ENCODE measurements at regions not wholly inside any gene's neighbourhood (a gene's known extent, or its start where the extent isn't known, plus 50 kb on each side); places are given as distances from the start of the nearest gene placed in this dataset.

DNA sequence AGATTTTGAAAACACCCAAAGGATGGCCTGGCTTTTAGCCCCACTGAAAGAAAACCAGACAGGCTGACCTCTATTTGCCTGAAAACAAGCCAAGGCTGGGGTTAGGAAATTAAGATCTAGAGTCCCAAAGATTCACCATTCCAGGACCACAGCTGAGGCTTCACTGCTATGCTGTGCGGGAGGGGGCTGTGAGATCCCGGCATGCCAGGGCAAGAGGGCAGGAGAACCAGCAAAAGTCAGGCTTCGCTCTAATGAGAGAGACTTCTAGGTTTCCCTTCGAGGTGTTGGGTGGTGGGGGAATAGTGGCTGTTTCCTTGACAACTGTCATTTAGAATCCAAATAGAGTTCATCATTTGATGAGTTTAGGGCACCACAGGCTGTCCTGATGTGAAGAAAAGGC lies 152.9 kb upstream of the NFIB start:
- DNase-seq (ENCODE audit: low read depth) = no peak

DNA sequence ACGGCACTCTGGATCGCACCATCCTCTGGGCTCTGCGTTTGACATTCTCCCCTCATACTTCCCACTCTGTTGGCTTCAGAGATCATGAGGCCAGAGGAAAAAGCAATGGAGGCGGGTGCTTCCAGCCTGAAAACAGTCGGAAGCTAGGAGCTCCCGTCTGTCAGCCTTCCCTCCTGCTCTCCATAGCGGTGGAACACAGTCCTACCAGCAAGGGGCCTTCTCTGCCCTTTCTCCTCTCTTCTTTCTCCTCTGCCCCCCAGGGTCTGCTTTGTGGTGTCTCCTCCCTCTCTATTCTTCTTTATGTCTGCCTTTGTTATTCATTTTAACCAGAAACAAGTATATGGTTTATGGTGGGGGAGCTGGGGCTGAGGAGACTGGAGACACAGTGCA lies 152.5 kb upstream of the NFIB start:
- no peak for DNase-seq (ENCODE audit: low read depth)

DNA sequence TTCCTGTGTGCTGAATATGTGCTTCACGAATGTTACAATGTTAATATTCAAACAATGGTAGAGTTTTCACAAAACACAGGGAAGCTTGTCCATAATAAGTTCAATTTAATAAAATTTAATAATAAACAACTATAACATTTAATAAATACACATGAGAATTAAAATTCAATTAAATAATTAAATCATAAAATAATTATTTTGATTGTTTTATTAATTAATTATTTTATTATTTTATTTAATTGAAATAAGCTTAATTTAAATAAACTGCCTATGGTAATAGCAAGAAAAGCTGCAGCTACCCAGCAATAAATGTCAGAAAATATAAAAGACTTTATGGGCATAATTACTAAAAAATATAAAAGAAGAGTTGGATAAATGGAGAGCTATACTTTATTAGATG lies 149.0 kb upstream of the NFIB start:
- DNase-seq (ENCODE audit: low read depth) = no peak

DNA sequence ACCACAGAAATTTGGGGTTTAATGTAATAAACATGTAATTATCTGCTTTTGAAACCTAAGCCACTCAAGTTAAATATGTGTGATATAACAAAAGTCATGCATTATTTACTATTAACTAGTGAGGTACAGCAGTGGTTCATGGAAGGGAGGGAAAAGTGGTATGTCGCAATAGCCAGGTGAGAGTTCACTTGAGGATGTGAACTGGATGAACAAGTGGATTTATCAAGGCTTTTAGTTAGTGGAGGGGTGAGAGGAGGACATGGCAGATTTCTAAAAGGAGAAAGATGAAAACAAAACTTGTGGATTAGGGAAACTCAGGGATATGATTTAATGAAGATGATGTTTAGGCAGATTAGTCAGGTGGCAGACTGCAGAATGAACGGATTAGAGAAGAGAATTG lies 141.3 kb upstream of the NFIB start:
- no peak for DNase-seq (ENCODE audit: low read depth)

DNA sequence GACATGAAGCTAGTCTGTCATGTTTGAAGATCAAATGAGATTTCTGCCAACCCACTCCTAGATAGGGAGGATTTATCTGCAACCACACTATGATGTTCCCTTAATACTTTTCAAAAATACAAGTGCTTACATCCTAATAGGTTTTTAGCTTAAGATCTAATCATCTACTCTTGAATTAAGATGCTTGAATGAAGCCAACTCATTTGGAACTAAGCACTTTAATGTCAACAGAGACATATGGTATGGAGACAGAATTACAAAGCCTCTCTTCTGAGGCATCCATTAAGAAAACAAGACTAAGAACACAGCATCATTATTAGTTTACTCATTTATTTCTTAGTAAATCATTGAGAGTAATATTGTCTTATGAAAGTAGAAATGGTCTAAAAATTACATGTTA lies 139.3 kb upstream of the NFIB start:
- DNase-seq (ENCODE audit: low read depth) = no peak

DNA sequence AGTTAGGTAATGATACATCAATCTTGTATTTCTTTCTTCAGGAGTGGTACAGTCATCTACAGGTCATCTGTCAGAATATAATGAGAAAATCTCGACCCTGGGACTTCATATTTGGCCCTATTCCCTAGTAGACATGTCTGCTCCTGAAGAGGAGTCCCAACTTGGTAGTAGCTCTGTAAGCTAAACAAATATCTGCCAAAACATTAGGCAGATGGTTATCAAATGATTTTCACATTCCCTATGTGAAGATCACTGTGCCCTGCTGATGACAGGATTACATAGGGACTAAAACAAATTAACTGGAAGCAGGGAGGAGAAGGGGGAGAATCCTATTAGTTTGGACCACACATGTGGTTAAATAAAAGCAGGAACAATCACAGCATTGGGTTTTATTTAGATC lies 138.6 kb upstream of the NFIB start:
- DNase-seq (ENCODE audit: low read depth) = no peak

DNA sequence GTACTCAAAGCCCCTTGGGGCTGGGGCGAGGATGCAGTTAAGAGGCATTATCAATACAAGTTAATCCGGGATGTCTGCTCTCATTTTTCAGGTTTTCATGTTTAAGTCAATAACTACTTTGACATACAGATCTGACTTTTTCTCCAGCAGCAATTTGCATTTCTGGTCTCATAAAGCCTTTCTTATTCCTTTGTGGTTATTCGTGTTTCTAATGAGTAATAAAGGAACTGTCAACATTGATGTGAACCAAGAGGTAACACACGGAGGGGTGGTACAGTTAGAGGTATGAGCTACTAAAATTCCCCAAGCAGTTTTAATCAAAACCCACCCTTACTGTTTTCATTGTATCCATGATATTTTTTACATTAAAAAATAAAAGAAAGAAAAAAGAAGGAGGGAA lies 138.0 kb upstream of the NFIB start:
- no peak for DNase-seq (ENCODE audit: low read depth)

DNA sequence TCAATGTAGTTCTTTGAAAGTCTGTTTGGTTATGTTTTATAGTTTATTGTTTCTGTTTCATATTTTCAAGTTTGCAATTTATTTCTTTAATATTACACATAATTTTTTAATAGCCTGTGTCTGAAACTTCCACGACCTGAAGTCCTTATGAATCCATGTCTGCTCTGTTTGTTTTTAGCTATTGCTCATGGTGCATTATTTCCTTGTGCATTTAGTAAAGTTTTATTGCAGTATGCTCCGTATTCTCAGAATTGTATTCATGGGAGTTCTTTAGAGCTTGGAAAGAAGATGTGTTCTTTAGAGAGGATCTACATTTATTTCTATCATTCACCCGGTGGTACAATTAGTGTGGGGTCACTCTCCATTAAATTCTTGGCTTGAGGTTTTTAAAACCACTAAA lies 133.2 kb upstream of the NFIB start:
- no peak for DNase-seq (ENCODE audit: low read depth)

DNA sequence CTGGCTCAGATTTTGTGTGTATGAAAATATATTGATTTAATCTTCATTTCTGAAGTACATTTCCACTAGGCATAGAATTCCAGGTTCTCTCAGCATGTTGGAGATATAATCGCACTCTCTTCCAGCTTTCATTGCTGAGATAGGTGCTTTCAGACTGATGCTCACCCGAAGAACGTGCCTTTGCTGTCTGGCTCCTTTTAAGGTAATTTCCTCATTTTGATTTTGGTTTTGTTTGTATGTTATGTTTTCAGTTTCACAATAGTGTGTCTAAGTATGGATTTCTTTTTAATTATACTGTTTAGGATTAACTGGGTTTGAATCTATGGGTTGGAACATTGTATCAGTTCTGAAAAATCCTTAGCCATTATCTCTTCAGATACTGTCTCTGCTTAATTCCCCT lies 132.0 kb upstream of the NFIB start:
- no peak for DNase-seq (ENCODE audit: low read depth)

DNA sequence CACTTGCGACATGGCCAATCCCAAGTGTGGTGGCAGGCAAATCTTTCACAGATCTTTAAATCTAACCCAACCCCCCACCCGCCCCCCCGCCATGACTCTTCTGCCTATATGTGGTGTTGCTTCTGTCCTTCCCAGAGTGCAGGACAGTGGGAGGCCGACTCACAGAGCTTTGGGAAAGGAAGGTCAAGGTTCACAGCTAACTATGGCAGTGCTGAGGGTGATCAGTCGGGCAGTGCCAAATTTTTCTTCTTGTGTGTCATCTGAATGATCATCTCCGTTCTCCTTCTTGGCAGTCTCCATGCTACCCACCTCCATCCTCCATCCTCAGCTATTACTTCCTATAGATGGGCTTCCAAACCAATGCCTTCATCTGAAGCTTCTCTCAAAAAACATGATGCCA lies 129.0 kb upstream of the NFIB start:
- no peak for DNase-seq (ENCODE audit: low read depth)

DNA sequence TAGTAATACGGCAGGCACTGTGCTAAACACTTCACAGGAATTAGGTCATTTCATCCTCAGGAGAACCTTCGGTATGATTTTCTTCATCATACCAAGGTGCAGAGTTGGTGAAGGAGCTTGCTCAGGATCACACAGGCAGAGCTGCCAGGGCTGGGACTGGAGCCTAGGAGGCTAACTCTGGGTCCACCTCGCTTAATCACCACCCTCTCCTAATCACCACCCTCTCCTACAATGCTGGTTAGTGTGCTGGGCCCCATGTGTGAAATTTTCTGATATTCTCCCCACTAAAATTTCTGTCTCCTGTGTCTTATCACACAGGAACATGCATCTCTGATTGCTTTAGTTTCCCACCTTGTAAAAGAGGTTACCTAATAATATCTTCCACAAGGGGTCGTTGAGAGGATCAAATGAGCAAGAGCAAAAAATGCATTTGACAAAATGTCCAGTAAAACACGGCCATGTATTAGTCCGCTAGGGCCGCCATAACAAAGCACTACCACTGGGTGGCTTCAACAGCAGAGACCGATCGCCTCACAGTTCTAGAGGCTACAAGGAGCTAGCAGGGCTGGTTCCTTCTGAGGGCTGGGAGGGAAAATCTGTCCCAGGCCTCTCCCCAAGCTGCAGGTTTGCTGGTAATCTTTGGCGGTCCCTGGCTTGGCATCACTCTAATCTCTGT lies 128.2 kb upstream of the NFIB start:
- no peak for DNase-seq (ENCODE audit: low read depth)

DNA sequence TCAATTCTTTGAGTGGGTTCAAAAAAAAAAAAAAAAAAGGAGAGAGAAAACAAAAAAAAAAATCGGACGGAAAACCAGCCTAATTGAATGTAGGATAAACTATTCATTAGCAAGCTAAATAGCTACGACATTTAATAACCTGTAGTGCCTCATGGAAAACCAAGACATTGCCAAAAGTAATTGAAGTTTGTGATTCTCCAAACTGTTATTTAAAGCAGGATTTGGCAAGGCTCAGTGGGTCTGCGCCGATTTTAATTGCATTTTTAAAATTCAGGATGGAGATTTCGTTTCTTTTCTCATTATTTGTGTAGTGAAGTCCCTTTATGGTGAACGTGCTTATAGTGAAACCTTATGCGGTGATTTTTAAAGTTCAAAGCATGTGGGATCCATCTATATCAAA lies 127.2 kb upstream of the NFIB start:
- DNase-seq (ENCODE audit: low read depth) = no peak

DNA sequence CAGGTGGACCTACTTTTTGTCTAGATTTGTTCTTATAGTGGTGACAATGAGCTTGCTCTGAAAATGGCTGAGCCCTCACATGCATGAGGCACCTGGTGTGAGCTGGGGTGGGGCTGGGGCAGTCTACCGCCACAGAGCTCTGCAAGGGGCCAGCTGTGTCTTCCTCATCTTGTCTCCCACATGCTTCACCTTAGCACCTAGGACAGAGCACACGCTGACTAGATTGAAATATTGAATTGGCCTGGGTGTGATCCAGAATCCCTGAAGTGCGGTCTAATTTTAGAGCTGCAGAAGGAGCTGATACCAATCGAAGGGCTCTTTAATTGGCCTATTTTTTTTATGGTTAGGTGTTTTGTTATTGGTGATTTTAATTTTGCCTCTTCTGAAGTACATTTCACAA lies 126.1 kb upstream of the NFIB start:
- no peak for DNase-seq (ENCODE audit: low read depth)

DNA sequence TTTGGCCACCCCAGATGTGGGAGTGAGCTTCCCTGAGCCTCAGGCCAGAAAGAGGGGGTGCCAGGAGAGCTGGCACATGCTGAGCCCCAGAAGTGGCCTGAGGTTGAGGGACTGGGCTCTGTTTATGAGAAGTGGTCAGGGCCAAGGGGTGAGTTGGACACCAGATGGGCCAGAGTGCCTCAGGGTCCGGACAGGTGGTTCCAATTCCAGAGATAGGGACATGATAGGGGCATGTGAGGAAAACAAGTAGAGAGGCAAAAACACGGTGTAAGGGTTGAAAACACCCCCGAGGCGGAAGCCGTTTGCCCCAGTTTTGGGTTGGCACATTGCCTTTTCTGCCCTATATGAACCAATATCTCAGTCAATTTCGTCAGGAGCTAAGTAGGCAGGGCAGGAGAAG lies 125.6 kb upstream of the NFIB start:
- no peak for DNase-seq (ENCODE audit: low read depth)

DNA sequence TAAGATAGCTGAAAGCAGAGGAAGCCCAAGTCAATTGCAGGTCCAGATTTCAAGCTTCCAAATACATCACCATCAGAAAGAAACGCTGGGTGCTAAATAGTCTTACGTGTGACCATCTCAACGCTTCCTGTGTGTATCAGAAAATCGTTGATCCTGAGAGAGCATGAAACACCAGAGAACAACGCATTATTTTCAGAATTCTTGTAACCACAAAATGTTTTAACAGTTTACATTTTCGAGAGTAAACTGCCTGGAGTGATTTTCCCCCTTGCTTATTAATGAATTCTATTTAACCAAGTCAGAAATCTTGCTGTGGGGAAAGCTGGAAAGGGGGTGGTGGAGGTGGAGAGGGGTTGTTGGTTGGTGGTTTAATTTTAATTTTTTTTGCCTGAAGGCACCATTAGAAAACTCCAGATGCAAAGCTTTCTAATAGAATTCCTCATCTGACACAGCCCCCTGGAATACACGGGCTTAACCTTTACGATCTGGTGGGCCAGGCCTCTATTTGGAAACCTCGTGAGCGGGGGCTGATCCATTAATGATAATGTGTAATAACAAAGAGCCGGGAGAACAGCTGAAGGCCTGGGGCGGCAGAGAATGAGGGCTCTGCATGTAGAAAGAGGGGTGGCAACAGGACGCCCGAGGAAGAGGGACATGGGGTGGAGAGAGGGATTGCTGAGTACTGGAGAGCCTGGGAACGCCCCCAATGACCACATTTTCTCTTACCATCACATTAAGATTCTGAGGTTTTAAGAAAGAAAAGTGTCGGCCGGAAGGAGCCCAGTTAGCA lies 124.5 kb upstream of the NFIB start:
- no peak for DNase-seq (ENCODE audit: low read depth)

DNA sequence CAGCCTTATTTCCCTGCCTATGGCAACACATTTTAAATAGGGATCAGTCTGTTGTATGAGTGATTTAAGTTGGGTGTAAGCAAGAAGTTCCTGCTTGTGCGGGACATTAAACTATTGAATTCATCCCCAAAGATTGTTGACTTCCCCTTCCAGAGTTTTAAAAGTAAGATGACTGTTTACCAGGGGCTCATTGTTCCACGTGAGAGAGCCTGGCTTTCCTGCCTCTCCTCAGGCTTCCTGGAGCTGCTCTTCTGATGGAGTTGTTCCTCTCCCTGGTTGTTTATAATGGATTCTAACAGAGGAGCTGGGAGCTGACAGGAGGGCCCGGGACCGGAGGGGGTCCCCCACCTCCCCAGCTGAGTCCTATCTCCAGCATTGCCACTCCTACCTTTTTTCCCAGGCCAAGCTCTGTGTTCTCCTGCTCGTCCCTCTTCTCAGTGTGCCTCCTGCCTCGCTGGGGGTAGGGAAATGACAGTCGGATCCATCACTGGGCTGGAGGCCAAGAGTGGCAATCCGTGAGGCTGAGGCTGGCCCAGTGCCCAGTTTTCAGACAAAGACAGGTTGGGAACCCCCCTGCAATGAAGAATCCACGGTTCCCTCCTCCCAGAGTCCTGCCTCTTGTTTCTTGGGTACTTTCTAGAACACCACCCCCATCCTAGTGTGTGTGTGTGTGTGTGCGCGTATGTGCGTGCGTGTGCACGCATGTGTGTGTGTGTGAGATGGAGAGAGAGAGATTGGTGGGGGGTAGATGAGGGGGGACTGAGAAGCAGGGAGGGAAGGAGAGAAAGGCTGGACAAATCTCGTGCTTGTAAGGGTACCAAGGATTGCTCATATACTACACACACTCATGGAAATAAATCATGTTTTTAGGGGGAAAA lies 123.7 kb upstream of the NFIB start:
- DNase-seq (ENCODE audit: low read depth) = no peak

DNA sequence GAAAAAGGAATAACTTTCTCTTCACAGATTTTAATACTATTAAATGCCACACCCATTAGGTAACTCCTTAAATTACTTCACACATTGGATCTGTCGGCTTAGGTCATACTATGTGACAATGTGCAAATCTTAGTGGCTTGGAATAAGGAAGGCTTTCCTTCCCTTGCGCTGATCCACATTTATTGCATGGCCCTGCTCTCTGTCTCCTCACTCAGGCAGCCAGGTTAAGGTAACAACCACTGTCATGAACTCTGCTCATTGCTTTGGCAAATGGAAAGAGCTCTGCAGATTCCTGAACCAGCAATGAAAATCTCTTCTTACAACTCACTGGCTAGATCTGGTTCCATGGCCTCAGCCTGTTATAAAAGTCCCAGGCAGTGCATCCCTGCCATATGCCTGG lies 121.9 kb upstream of the NFIB start:
- DNase-seq (ENCODE audit: low read depth) = no peak

DNA sequence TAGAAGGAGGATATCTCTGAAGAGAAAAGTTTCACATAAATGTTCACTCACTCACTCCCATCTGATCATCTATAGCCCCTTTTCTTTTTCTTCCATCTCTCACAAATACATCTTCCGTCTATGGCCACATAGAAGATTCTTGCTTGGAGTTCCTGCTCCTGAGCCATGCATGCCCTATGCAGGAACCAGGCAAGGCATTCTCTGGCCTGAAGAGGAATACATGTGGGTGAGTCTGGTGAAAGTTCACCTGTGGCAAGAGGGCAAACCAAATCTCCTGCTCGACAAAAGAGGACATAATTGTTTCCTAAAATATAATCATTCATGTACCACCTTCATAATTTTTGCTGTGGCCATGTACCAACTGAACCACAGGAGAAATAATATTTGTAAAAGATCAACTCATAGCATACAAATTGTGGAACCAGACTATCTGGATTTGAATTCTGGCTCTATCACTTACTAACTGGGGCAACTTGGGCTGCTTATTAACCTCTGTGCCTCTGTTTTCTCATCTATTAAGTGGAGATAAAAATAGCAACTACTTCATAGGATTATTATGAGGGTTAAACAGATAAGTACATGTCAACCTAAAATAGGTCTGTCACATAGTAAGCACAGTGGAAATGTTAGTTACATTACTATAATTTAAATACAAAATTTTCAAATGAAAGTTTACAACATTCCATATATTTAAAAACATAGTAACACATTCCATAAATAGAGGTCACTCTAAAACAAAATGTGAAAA lies 121.2 kb upstream of the NFIB start:
- DNase-seq (ENCODE audit: low read depth) = no peak

DNA sequence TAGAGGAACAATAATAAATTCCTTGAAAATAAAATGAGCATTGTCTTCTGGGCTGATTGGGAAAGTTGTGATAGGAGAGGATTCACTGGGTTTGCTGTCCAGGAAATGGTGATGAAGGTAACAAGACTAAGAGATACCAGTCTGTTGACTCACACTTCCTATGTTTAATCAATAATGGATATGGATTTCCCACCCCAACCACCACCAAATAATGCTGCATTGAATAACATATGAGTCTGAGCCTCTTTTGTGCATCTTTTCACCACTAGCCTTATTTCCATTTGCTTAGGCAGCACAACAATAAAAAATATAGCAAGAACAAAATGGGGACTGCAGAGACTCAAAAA lies 120.2 kb upstream of the NFIB start:
- DNase-seq (ENCODE audit: low read depth) = no peak

DNA sequence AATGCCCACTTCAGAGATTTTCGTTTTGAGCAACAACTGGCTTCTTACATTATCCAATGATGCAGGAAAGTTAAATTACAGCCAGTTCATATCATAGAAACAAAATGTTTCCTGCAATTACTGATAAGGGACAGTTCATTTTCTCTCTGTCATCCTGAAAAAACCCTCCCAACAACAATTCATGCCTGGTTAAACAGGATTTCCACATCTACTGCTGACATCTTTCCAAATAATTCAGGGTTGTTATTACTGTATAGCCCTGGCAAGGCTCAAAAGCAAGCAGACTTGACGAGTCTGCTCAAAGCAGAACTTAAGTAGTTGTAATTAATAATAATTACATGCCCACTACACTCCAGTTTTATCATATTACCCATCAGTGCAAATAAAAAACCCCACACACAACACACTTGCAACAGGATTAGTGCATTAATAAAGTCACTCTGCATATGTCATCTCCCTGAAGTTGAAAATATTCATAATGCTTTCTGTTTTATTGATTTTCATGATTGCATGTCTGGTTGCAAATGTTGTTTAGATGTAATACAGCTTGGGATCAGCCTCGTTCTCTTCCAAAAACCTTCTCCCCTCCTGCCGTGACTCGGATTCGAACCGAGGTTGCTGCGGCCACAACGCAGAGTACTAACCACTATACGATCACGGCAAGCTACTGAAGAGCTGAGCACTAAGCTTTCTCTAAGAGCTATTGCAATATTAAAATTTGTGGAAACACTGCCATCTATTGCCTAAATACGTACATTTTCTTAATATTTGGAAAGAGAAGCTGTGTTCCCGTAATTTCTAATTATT lies 119.6 kb upstream of the NFIB start:
- peak; percentile 72 for DNase-seq (ENCODE audit: low read depth)

DNA sequence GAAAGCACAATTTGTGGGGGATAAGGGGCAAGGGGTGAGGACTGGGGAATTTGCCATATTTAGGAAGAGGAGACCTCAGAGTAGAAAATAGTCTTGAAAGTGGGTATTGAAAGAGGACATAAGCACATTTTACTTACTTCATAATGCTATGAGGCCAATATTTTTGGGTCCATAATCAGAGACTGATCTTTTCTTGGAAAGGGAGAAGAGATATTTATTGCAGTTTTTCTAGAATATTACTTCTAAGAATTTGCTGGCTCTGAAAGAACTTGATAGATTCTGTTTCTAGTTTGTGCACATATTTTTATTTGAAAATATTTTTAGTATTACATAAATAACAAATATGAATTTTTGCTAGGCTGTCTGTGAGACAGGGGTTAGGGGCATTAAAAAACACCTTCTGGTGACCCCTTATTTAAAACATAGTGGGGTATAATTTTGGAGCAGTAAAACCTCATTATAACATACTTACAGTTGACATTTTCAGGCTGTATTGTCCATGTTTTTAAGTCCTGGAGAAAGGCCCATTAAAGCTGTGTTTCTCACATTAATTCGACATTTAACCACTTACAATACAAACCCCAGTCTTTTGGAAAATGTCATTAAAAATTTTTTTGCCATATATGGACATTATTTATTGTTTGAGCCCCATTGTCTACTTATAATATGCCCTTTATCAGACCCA lies 118.9 kb upstream of the NFIB start:
- no peak for DNase-seq (ENCODE audit: low read depth)
